WTC11 (cell line): ENCODE measurements at regions not wholly inside any gene's neighbourhood (a gene's known extent, or its start where the extent isn't known, plus 50 kb on each side); places are given as distances from the start of the nearest gene placed in this dataset.

ENCODE experiments used
- ATAC-seq: fragments of 200-7000 bp; cut with Tn5 transposase; 2 replicates; pipeline ENCODE4 v1.10.0; 2021; ENCODE audit warnings: mild to moderate bottlenecking, moderate library complexity
- CTCF ChIA-PET: fragments of 300-600 bp; sonication (Branson Sonifier 250); formaldehyde crosslinking; loops from one replicate; lab custom pipeline; 2021; ENCODE audit warnings: antibody characterized with exemption; lab: Charles Lee
- POLR2A ChIA-PET: fragments of 350-600 bp; sonication (Branson Sonifier 250); formaldehyde crosslinking; loops from one replicate; lab custom pipeline; 2021; ENCODE audit warnings: antibody characterized with exemption; lab: Charles Lee
- DNase-seq: peaks from one replicate; pipeline ENCODE4 v3.0.0; 2021; ENCODE audit warnings: low spot score
- H3K27ac Mint-ChIP-seq: 2 replicates; pipeline ENCODE4 v1.8.0; 2021; ENCODE audit warnings: mixed read lengths
- H3K27me3 Mint-ChIP-seq: 2 replicates; pipeline ENCODE4 v1.8.0; 2021; ENCODE audit warnings: low read depth, mild to moderate bottlenecking, moderate library complexity, mixed read lengths
- H3K36me3 Mint-ChIP-seq: 2 replicates; pipeline ENCODE4 v1.8.0; 2021; ENCODE audit warnings: mixed read lengths
- H3K4me1 Mint-ChIP-seq: 2 replicates; pipeline ENCODE4 v1.8.0; 2022; ENCODE audit warnings: mixed read lengths
- H3K4me3 Mint-ChIP-seq: 2 replicates; pipeline ENCODE4 v1.8.0; 2021; ENCODE audit warnings: mild to moderate bottlenecking, moderate library complexity, mixed read lengths
- H3K9me3 Mint-ChIP-seq: 2 replicates; pipeline ENCODE4 v1.8.0; 2021; ENCODE audit warnings: mixed read lengths
- CBFB ChIP-seq: sonication (generic); formaldehyde crosslinking; IDR thresholded peaks from 2 replicates; pipeline ENCODE4 v1.8.1; 2022; ENCODE audit warnings: mild to moderate bottlenecking, low read depth, missing genetic modification reagents
- CDX4 ChIP-seq: fragments of 250-450 bp; sonication (Bioruptor Pico); IDR thresholded peaks from 2 replicates; pipeline ENCODE4 v1.9.0; 2021; ENCODE audit warnings: moderate library complexity, mild to moderate bottlenecking, inconsistent platforms, borderline replicate concordance
- CREB1 ChIP-seq: sonication (generic); formaldehyde crosslinking; IDR thresholded peaks from 2 replicates; pipeline ENCODE4 v1.8.0; 2023; ENCODE audit warnings: mild to moderate bottlenecking, missing genetic modification reagents
- ELF4 ChIP-seq: sonication (generic); formaldehyde crosslinking; IDR thresholded peaks from 2 replicates; pipeline ENCODE4 v1.8.1; 2022; ENCODE audit warnings: low read depth, mild to moderate bottlenecking, moderate library complexity, missing genetic modification reagents
- ETV6 ChIP-seq: sonication (generic); formaldehyde crosslinking; IDR thresholded peaks from 2 replicates; pipeline ENCODE4 v1.8.1; 2022; ENCODE audit warnings: mild to moderate bottlenecking, missing genetic modification reagents
- FOXP1 ChIP-seq: sonication (generic); formaldehyde crosslinking; IDR thresholded peaks from 2 replicates; pipeline ENCODE4 v1.8.0; 2022; ENCODE audit warnings: missing genetic modification reagents, mild to moderate bottlenecking, moderate library complexity, borderline replicate concordance
- GABPB1 ChIP-seq: sonication (generic); formaldehyde crosslinking; IDR thresholded peaks from 2 replicates; pipeline ENCODE4 v1.8.1; 2023; ENCODE audit warnings: mild to moderate bottlenecking, missing genetic modification reagents
- GRHL2 ChIP-seq: fragments of 250-450 bp; sonication (Bioruptor Pico); IDR thresholded peaks from 2 replicates; pipeline ENCODE4 v1.8.0; 2022; ENCODE audit warnings: mild to moderate bottlenecking, moderate library complexity; ENCODE audit not compliant: insufficient replicate concordance, severe bottlenecking
- IRF2 ChIP-seq: sonication (generic); formaldehyde crosslinking; IDR thresholded peaks from 2 replicates; pipeline ENCODE4 v1.8.0; 2022; ENCODE audit warnings: low read depth, missing genetic modification reagents, borderline replicate concordance
- JAZF1 ChIP-seq: fragments of 250-450 bp; sonication (Bioruptor Pico); IDR thresholded peaks from 2 replicates; pipeline ENCODE4 v1.9.0; 2021; ENCODE audit warnings: moderate library complexity, mild to moderate bottlenecking, inconsistent platforms
- KAT7 ChIP-seq: sonication (generic); formaldehyde crosslinking; IDR thresholded peaks from 2 replicates; pipeline ENCODE4 v1.8.1; 2023; ENCODE audit warnings: missing genetic modification reagents, mild to moderate bottlenecking, borderline replicate concordance
- MYBL2 ChIP-seq: sonication (generic); formaldehyde crosslinking; IDR thresholded peaks from 2 replicates; pipeline ENCODE4 v1.8.1; 2023; ENCODE audit warnings: mild to moderate bottlenecking, moderate library complexity, missing genetic modification reagents
- NFYB ChIP-seq: sonication (generic); formaldehyde crosslinking; conservative IDR thresholded peaks from 2 replicates; pipeline ENCODE4 v1.8.0; 2022; ENCODE audit warnings: low read depth, missing genetic modification reagents
- NR3C1 ChIP-seq: sonication (generic); formaldehyde crosslinking; conservative IDR thresholded peaks from 2 replicates; pipeline ENCODE4 v1.8.1; 2023; ENCODE audit warnings: low read depth, mild to moderate bottlenecking, missing genetic modification reagents
- RORB ChIP-seq: fragments of 250-450 bp; sonication (Bioruptor Pico); IDR thresholded peaks from 2 replicates; pipeline ENCODE4 v1.9.0; 2021; ENCODE audit warnings: mild to moderate bottlenecking
- SP1 ChIP-seq: sonication (generic); formaldehyde crosslinking; conservative IDR thresholded peaks from 2 replicates; pipeline ENCODE4 v1.8.1; 2022; ENCODE audit warnings: missing genetic modification reagents
- TCF7 ChIP-seq: sonication (generic); formaldehyde crosslinking; IDR thresholded peaks from 2 replicates; pipeline ENCODE4 v1.8.0; 2022; ENCODE audit warnings: mild to moderate bottlenecking, low read depth, missing genetic modification reagents, moderate library complexity
- TEAD1 ChIP-seq: sonication (generic); formaldehyde crosslinking; IDR thresholded peaks from 2 replicates; pipeline ENCODE4 v1.8.0; 2022; ENCODE audit warnings: mild to moderate bottlenecking, missing genetic modification reagents
- TP53 ChIP-seq: sonication (generic); formaldehyde crosslinking; IDR thresholded peaks from 2 replicates; pipeline ENCODE4 v1.8.1; 2023; ENCODE audit warnings: mild to moderate bottlenecking, missing genetic modification reagents
- USF1 ChIP-seq: sonication (generic); formaldehyde crosslinking; IDR thresholded peaks from 2 replicates; pipeline ENCODE4 v1.8.0; 2022; ENCODE audit warnings: mild to moderate bottlenecking, missing genetic modification reagents
- ZNF138 ChIP-seq: sonication (generic); formaldehyde crosslinking; conservative IDR thresholded peaks from 2 replicates; pipeline ENCODE4 v1.8.1; 2022; ENCODE audit warnings: mild to moderate bottlenecking, moderate library complexity, missing genetic modification reagents
- ZNF416 ChIP-seq: fragments of 250-450 bp; sonication (Bioruptor Pico); IDR thresholded peaks from 2 replicates; pipeline ENCODE4 v1.9.0; 2021; ENCODE audit warnings: mild to moderate bottlenecking, inconsistent platforms
- ZNF425 ChIP-seq: fragments of 250-450 bp; sonication (Bioruptor Pico); conservative IDR thresholded peaks from 2 replicates; pipeline ENCODE4 v1.9.0; 2021; ENCODE audit warnings: mild to moderate bottlenecking
- ZNF512 ChIP-seq: sonication (generic); formaldehyde crosslinking; IDR thresholded peaks from 2 replicates; pipeline ENCODE4 v1.8.1; 2022; ENCODE audit warnings: missing genetic modification reagents, borderline replicate concordance
- ZNF532 ChIP-seq: fragments of 250-450 bp; sonication (Bioruptor Pico); IDR thresholded peaks from 2 replicates; pipeline ENCODE4 v1.9.0; 2021; ENCODE audit warnings: mild to moderate bottlenecking, borderline replicate concordance

- Mint-ChIP-seq H3K27me3 (no peaks in the 10 kb centered on the region), H3K27ac (no peak overlapping the region), H3K9me3 (no peaks in the 10 kb centered on the region), H3K4me3 (no peak overlapping the region), H3K4me1 (peaks cover 18% of the 10 kb centered on the region), H3K36me3 (no peaks in the 10 kb centered on the region)
- ATAC-seq (no peak), DNase-seq (no peak)
- TF ChIP-seq ZNF416 (CRISPR knock-in tag) = no peak
- TF ChIP-seq TCF7 (CRISPR knock-in tag) = no peak
- TF ChIP-seq TP53 (CRISPR knock-in tag) = no peak
- no peak for TF ChIP-seq JAZF1 (CRISPR knock-in tag)
- TF ChIP-seq ZNF532 (CRISPR knock-in tag) = no peak
- no peak for TF ChIP-seq IRF2 (CRISPR knock-in tag)
- no peak for TF ChIP-seq RORB (CRISPR knock-in tag)
- POLR2A ChIA-PET = no interaction called here
- CTCF ChIA-PET = interaction anchor here (1.2 kb wide), 1 partner anchor 549 kb away, joined by 3 read pairs; no protein-coding TSS in a partner anchor
Observed at GRCh38 chr5:113897748-113898147, 384.3 kb downstream of the YTHDC2 start.

- ChIA-PET CTCF (no interaction called here), POLR2A (no interaction called here)
- H3K4me1 Mint-ChIP-seq = peaks cover 9% of the 10 kb centered on the region
- H3K36me3 Mint-ChIP-seq = no peaks in the 10 kb centered on the region
- TF ChIP-seq ELF4 (CRISPR knock-in tag) (no peak), NR3C1 (CRISPR knock-in tag) (no peak), TEAD1 (CRISPR knock-in tag) (no peak), CDX4 (CRISPR knock-in tag) (no peak), NFYB (CRISPR knock-in tag) (no peak)
- no peaks in the 10 kb centered on the region for H3K27me3 Mint-ChIP-seq
- no peak overlapping the region for H3K27ac Mint-ChIP-seq
- no peak overlapping the region for H3K4me3 Mint-ChIP-seq
- H3K9me3 Mint-ChIP-seq = no peaks in the 10 kb centered on the region
- no peak for DNase-seq
- no peak for ATAC-seq
Observed at GRCh38 chr5:113900141-113900540, 386.6 kb downstream of the YTHDC2 start.

GRCh38 chr5:113900816-113901215 is 387.3 kb downstream of the YTHDC2 start:
- ATAC-seq = no peak
- CTCF ChIA-PET = no interaction called here
- DNase-seq = no peak
- no peaks in the 10 kb centered on the region for H3K27me3 Mint-ChIP-seq
- H3K4me1 Mint-ChIP-seq = 0 out of 2 replicates have a peak, but pooled peaks cover 2% of the 10 kb centered on the region
- POLR2A ChIA-PET = no interaction called here
- H3K9me3 Mint-ChIP-seq = no peaks in the 10 kb centered on the region
- no peaks in the 10 kb centered on the region for H3K36me3 Mint-ChIP-seq
- no peak overlapping the region for H3K27ac Mint-ChIP-seq
- no peak overlapping the region for H3K4me3 Mint-ChIP-seq
- TF ChIP-seq ZNF425 = no peak
- no peak for TF ChIP-seq KAT7 (CRISPR knock-in tag)
- TF ChIP-seq GABPB1 = no peak
- no peak for TF ChIP-seq TEAD1 (CRISPR knock-in tag)
- no peak for TF ChIP-seq CREB1 (CRISPR knock-in tag)
- TF ChIP-seq ZNF512 (CRISPR knock-in tag) = no peak
- TF ChIP-seq ZNF138 (CRISPR knock-in tag) = no peak
- TF ChIP-seq USF1 = no peak
- no peak for TF ChIP-seq CBFB (CRISPR knock-in tag)
- TF ChIP-seq MYBL2 (CRISPR knock-in tag) = no peak
- TF ChIP-seq FOXP1 (CRISPR knock-in tag) = no peak
- no peak for TF ChIP-seq ETV6 (CRISPR knock-in tag)
- TF ChIP-seq IRF2 (CRISPR knock-in tag) = no peak
- no peak for TF ChIP-seq GRHL2 (CRISPR knock-in tag)
- TF ChIP-seq SP1 (CRISPR knock-in tag) = no peak
